H9 (cell line): ENCODE measurements at regions not wholly inside any gene's neighbourhood (a gene's known extent, or its start where the extent isn't known, plus 50 kb on each side); places are given as distances from the start of the nearest gene placed in this dataset.

ENCODE experiments used
- DNase-seq: peaks from one replicate; pipeline ENCODE4 v3.0.0-alpha.2; 2017
- H2AFZ ChIP-seq: one replicate; pipeline ENCODE4 v1.6.1; 2013; ENCODE audit warnings: mild to moderate bottlenecking, low read length, control low read depth, moderate library complexity
- H2AK5ac ChIP-seq: 2 replicates; pipeline ENCODE4 v1.6.1; 2013; ENCODE audit warnings: low read length, control low read depth, mixed read lengths; ENCODE audit not compliant: insufficient read length
- H2BK120ac ChIP-seq: one replicate; pipeline ENCODE4 v1.6.1; 2013; ENCODE audit warnings: low read depth, mild to moderate bottlenecking, low read length, control low read depth, inconsistent platforms; ENCODE audit not compliant: poor library complexity, severe bottlenecking
- H2BK12ac ChIP-seq: 2 replicates; pipeline ENCODE4 v1.6.1; 2013; ENCODE audit warnings: low read length, control low read depth, mixed read lengths, low read depth; ENCODE audit not compliant: insufficient read length
- H2BK15ac ChIP-seq: 2 replicates; pipeline ENCODE4 v1.6.1; 2013; ENCODE audit warnings: low read depth, low read length, control low read depth
- H2BK20ac ChIP-seq: one replicate; pipeline ENCODE4 v1.6.1; 2013; ENCODE audit warnings: low read depth, mild to moderate bottlenecking, low read length, control low read depth, inconsistent platforms; ENCODE audit not compliant: poor library complexity, severe bottlenecking
- H2BK5ac ChIP-seq: 2 replicates; pipeline ENCODE4 v1.6.1; 2013; ENCODE audit warnings: low read length, control low read depth, mixed read lengths; ENCODE audit not compliant: insufficient read length
- H3K14ac ChIP-seq: 2 replicates; pipeline ENCODE4 v1.6.1; 2013; ENCODE audit warnings: low read length, control low read depth; ENCODE audit not compliant: insufficient read depth
- H3K18ac ChIP-seq: 2 replicates; pipeline ENCODE4 v1.6.1; 2013; ENCODE audit warnings: low read depth, mild to moderate bottlenecking, mixed read lengths, low read length, control low read depth; ENCODE audit not compliant: insufficient read length
- H3K23ac ChIP-seq: 2 replicates; pipeline ENCODE4 v1.6.1; 2013; ENCODE audit warnings: low read length, control low read depth, mixed read lengths, low read depth; ENCODE audit not compliant: insufficient read length
- H3K23me2 ChIP-seq: 2 replicates; pipeline ENCODE4 v1.6.1; 2013; ENCODE audit warnings: low read depth, mild to moderate bottlenecking, mixed read lengths, low read length, control low read depth; ENCODE audit not compliant: insufficient read length, poor library complexity, severe bottlenecking
- H3K27ac ChIP-seq: 2 replicates; pipeline ENCODE4 v1.5.1; 2013; ENCODE audit warnings: low read length, control low read depth, mixed read lengths, low read depth; ENCODE audit not compliant: insufficient read length
- H3K27me3 ChIP-seq: 2 replicates; pipeline ENCODE4 v1.6.1; 2013; ENCODE audit warnings: low read length, control low read depth, inconsistent platforms; ENCODE audit not compliant: insufficient read depth
- H3K4ac ChIP-seq: 2 replicates; pipeline ENCODE4 v1.6.1; 2013; ENCODE audit warnings: low read depth, mild to moderate bottlenecking, control low read depth, inconsistent platforms, low read length, moderate library complexity
- H3K4me1 ChIP-seq: 2 replicates; pipeline ENCODE4 v1.6.1; 2013; ENCODE audit warnings: low read length, control low read depth, inconsistent platforms; ENCODE audit not compliant: insufficient read depth
- H3K4me2 ChIP-seq: 2 replicates; pipeline ENCODE4 v1.6.1; 2013; ENCODE audit warnings: low read length, control low read depth, mixed read lengths; ENCODE audit not compliant: insufficient read length, insufficient read depth
- H3K56ac ChIP-seq: 2 replicates; pipeline ENCODE4 v1.6.1; 2013; ENCODE audit warnings: low read depth, mild to moderate bottlenecking, mixed read lengths, low read length, control low read depth; ENCODE audit not compliant: insufficient read length
- H3K79me1 ChIP-seq: 2 replicates; pipeline ENCODE4 v1.6.1; 2013; ENCODE audit warnings: low read depth, mild to moderate bottlenecking, moderate library complexity, low read length, control low read depth, inconsistent platforms; ENCODE audit not compliant: insufficient read depth, poor library complexity, severe bottlenecking
- H3K79me2 ChIP-seq: 2 replicates; pipeline ENCODE4 v1.6.1; 2013; ENCODE audit warnings: low read length, control low read depth, inconsistent platforms; ENCODE audit not compliant: insufficient read depth
- H3K9ac ChIP-seq: 2 replicates; pipeline ENCODE4 v1.6.1; 2013; ENCODE audit warnings: low read length, control low read depth, mixed read lengths; ENCODE audit not compliant: insufficient read length; ENCODE audit errors: extremely low read depth
- H3K9me3 ChIP-seq: one replicate; pipeline ENCODE4 v1.6.1; 2013; ENCODE audit warnings: low read depth, low read length, inconsistent platforms; ENCODE audit not compliant: control insufficient read depth
- H3T11ph ChIP-seq: one replicate; pipeline ENCODE4 v1.6.1; 2013; ENCODE audit warnings: mild to moderate bottlenecking, low read length, control low read depth, inconsistent platforms
- H4K20me1 ChIP-seq: one replicate; pipeline ENCODE4 v1.6.1; 2013; ENCODE audit not compliant: control insufficient read depth, insufficient read length, insufficient read depth
- H4K5ac ChIP-seq: 2 replicates; pipeline ENCODE4 v1.6.1; 2013; ENCODE audit warnings: low read depth, mild to moderate bottlenecking, mixed read lengths, low read length, control low read depth; ENCODE audit not compliant: insufficient read length
- H4K8ac ChIP-seq: replicated peaks from 2 replicates; pipeline ENCODE4 v1.6.1; 2013; ENCODE audit warnings: low read length, control low read depth, mixed read lengths, low read depth; ENCODE audit not compliant: insufficient read length
- H4K91ac ChIP-seq: 2 replicates; pipeline ENCODE4 v1.6.1; 2013; ENCODE audit warnings: low read depth, mild to moderate bottlenecking, moderate library complexity, mixed read lengths, low read length, control low read depth; ENCODE audit not compliant: insufficient read length
- H3K27ac Mint-ChIP-seq, 3 experiments: 2 replicates in 2 of 3; 3 replicates in 1 of 3; pipeline ENCODE4 v1.8.0; 2020 to 2021; ENCODE audit warnings: mixed read lengths in 3 of 3, mild to moderate bottlenecking in 1 of 3, moderate library complexity in 1 of 3
- H3K27me3 Mint-ChIP-seq: 2 replicates; pipeline ENCODE4 v1.8.0; 2021; ENCODE audit warnings: low read depth, mild to moderate bottlenecking, moderate library complexity, mixed read lengths
- H3K36me3 Mint-ChIP-seq, 3 experiments: 2 replicates in 2 of 3; 3 replicates in 1 of 3; pipeline ENCODE4 v1.8.0; 2020 to 2021; ENCODE audit warnings: low read depth in 3 of 3, mixed read lengths in 3 of 3; ENCODE audit not compliant: insufficient read depth in 1 of 3
- H3K4me1 Mint-ChIP-seq, 2 experiments: 2 replicates each; pipeline ENCODE4 v1.8.0; 2020; ENCODE audit warnings: mixed read lengths in 2 of 2
- H3K4me3 Mint-ChIP-seq, 2 experiments: 2 replicates in 1 of 2; 3 replicates in 1 of 2; pipeline ENCODE4 v1.8.0; 2020 to 2021; ENCODE audit warnings: mild to moderate bottlenecking in 2 of 2, mixed read lengths in 2 of 2, moderate library complexity in 1 of 2
- H3K9me3 Mint-ChIP-seq, 2 experiments: 2 replicates in 1 of 2; 3 replicates in 1 of 2; pipeline ENCODE4 v1.8.0; 2020; ENCODE audit warnings: mild to moderate bottlenecking in 2 of 2, mixed read lengths in 2 of 2, moderate library complexity in 1 of 2
- CTCF ChIP-seq: fragments of 200-600 bp; sonication (generic); conservative IDR thresholded peaks from 3 replicates; pipeline ENCODE4 v1.8.0; 2021; ENCODE audit warnings: antibody characterized with exemption, mild to moderate bottlenecking
- WGBS: extraction: QIAGEN DNeasy Blood & Tissue Kit; methylation state at CpG from one replicate; pipeline ENCODE4 v1.1.7; 2013; ENCODE audit warnings: missing lambda C conversion rate, low lambda C conversion rate, mixed read lengths; ENCODE audit not compliant: insufficient read length; ENCODE audit errors: extremely low coverage; 5-methylcytosine and 5-hydroxymethylcytosine counted together

GRCh38 chr2:96431319-96431718, 73.8 kb downstream of the NEURL3 start:
- H2AFZ ChIP-seq: no peak overlapping the region
- Mint-ChIP-seq H3K27ac (no peak overlapping the region), H3K4me1 (peaks cover 17 to 25% of the 10 kb centered on the region in 2 experiments), H3K4me3 (no peak overlapping the region), H3K9me3 (peaks cover 32 to 37% of the 10 kb centered on the region in 2 experiments), H3K36me3 (peaks cover 0 to 32% (median 18%) of the 10 kb centered on the region in 3 experiments; a peak in 6 of 7 replicates), H3K27me3 (no peaks in the 10 kb centered on the region; the same call in none of the 2 replicates)
- H2BK120ac ChIP-seq: no peak overlapping the region
- H3K14ac ChIP-seq: no peak overlapping the region
- H3K56ac ChIP-seq: no peak overlapping the region
- TF ChIP-seq CTCF: no peak
- no peaks in the 10 kb centered on the region for H3K4me1 ChIP-seq
- no peaks in the 10 kb centered on the region for H4K20me1 ChIP-seq
- no peak overlapping the region for H4K8ac ChIP-seq
- no peaks in the 10 kb centered on the region for H3K23me2 ChIP-seq
- DNase-seq: no peak
- H3K27me3 ChIP-seq: no peaks in the 10 kb centered on the region
- no peak overlapping the region for H3T11ph ChIP-seq
- H2BK12ac ChIP-seq: no peak overlapping the region
- no peak overlapping the region for H3K9ac ChIP-seq
- peaks cover 5% of the 10 kb centered on the region for H3K9me3 ChIP-seq
- no peaks in the 10 kb centered on the region for H3K79me2 ChIP-seq
- H3K4me2 ChIP-seq: no peak overlapping the region
- H3K4ac ChIP-seq: no peak overlapping the region
- no peak overlapping the region for H3K27ac ChIP-seq
- no CpG with 5 or more reads among the region's 6 CpGs for WGBS
- H2AK5ac ChIP-seq: no peak overlapping the region
- H3K79me1 ChIP-seq: no peaks in the 10 kb centered on the region
- no peak overlapping the region for H2BK5ac ChIP-seq
- H2BK15ac ChIP-seq: no peak overlapping the region
- H4K5ac ChIP-seq: no peak overlapping the region
- H3K23ac ChIP-seq: no peak overlapping the region
- no peak overlapping the region for H4K91ac ChIP-seq
- H2BK20ac ChIP-seq: no peak overlapping the region
- H3K18ac ChIP-seq: no peak overlapping the region
